ENCODE measurements at regions not wholly inside any gene's neighbourhood (a gene's known extent, or its start where the extent isn't known, plus 50 kb on each side); places are given as distances from the start of the nearest gene placed in this dataset.

DNA sequence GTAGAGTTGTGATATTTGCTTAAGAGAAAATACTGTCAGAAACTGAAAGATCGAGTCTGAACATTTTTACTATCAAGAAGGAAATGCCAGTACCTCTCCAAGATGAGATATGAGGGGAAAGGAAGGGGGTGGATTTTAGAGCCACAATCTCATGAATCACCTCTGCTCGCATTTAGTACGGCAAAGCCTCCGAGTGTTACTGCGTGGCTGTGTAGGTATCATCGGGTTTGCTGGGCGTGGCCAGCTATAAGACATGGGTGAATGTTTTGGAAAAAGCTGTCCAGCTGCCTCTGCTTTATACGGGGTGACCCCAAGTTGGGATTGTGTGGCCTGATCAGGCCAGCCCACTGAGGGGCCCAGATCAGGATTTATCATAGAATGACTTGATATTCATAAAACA, 826.4 kb downstream of the SOCS6 start:
- no peaks in the 10 kb centered on the region for H3K36me3 ChIP-seq (ENCODE audit: control insufficient read depth in 2 of 2, extremely low read depth in 1 of 2, insufficient read depth in 2 of 2, low read length in 2 of 2)
- TF ChIP-seq, protein P1, sequence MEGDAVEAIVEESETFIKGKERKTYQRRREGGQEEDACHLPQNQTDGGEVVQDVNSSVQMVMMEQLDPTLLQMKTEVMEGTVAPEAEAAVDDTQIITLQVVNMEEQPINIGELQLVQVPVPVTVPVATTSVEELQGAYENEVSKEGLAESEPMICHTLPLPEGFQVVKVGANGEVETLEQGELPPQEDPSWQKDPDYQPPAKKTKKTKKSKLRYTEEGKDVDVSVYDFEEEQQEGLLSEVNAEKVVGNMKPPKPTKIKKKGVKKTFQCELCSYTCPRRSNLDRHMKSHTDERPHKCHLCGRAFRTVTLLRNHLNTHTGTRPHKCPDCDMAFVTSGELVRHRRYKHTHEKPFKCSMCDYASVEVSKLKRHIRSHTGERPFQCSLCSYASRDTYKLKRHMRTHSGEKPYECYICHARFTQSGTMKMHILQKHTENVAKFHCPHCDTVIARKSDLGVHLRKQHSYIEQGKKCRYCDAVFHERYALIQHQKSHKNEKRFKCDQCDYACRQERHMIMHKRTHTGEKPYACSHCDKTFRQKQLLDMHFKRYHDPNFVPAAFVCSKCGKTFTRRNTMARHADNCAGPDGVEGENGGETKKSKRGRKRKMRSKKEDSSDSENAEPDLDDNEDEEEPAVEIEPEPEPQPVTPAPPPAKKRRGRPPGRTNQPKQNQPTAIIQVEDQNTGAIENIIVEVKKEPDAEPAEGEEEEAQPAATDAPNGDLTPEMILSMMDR (optimal IDR thresholded peaks at IDR 0.05 in 1 of 3, IDR thresholded peaks at IDR 0.05 in 1 of 3, conservative IDR thresholded peaks at IDR 0.05 in 1 of 3; ENCODE audit: extremely low read depth in 1 of 3, insufficient read depth in 2 of 3, low read length in 3 of 3), result no peak
- TF ChIP-seq EZH2 (IDR thresholded peaks at IDR 0.05; ENCODE audit: low read length), result no peak
- H3K4me1 ChIP-seq (ENCODE audit: control insufficient read depth, extremely low read depth, insufficient read depth, low read length), result no peaks in the 10 kb centered on the region
- no peak overlapping the region for H3K4me3 ChIP-seq (ENCODE audit: control insufficient read depth in 2 of 3, extremely low read depth in 1 of 3, insufficient read depth in 2 of 3, low read depth in 1 of 3, low read length in 3 of 3)
- H3K79me2 ChIP-seq (ENCODE audit: control insufficient read depth, insufficient read depth, low read length), result no peaks in the 10 kb centered on the region
- FAIRE-seq (no peak), DNase-seq (ENCODE audit: low read depth, low spot score) (no peak)
- no peak overlapping the region for H3K27ac ChIP-seq (ENCODE audit: control insufficient read depth, insufficient read depth, low read length)
- H3K9me1 ChIP-seq (ENCODE audit: control insufficient read depth, extremely low read depth, insufficient read depth, low read length), result no peaks in the 10 kb centered on the region
- dilution Hi-C loops (cut with MboI; ENCODE audit: extremely low pct_ligation_motif_present, low sequenced_read_pairs), result no loop called here
- no peak overlapping the region for H2AFZ ChIP-seq (ENCODE audit: control insufficient read depth, low read length)
- no peaks in the 10 kb centered on the region for H3K27me3 ChIP-seq (ENCODE audit: control insufficient read depth, extremely low read depth, insufficient read depth, low read length)
- H3K9ac ChIP-seq (ENCODE audit: control insufficient read depth, extremely low read depth, insufficient read depth, low read length), result no peak overlapping the region
- H3K9me3 ChIP-seq (ENCODE audit: control insufficient read depth, low read depth, low read length), result peaks cover 4% of the 10 kb centered on the region
- H4K20me1 ChIP-seq (ENCODE audit: control insufficient read depth, extremely low read depth, insufficient read depth, low read length), result no peaks in the 10 kb centered on the region
- no peak overlapping the region for H3K4me2 ChIP-seq (ENCODE audit: control insufficient read depth, extremely low read depth, insufficient read depth, low read depth, low read length)

DNA sequence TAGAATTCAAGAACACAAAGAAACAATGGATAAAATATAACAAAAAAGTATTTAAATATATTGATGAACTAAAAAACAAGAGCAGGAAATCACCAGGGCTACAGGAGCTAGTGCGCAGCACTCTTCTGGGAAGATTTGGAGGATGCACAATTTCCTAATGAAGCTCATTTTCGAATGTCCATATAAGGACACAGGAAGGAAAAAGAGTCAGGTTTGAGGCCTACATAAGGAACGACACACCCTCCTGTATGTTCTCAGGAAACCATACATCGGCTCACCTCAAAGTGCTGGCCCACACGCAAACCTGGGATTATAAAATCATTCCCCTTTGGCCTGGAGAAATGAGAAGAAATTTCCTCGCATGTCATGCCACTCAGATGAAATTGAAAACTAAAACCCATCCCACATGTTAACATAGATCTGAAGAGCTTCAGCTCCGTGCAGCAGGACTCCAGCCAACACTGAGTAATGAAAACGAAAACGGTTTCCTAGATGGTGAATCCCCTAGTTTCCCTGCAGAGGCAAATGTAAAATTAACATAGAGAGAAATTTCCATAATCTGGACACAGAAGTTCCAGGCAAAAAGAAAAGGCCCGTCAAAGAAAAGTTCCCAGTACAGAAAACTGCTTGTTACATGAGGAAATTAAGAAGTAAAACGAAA, 825.8 kb downstream of the SOCS6 start:
- FAIRE-seq, result no peak
- no peaks in the 10 kb centered on the region for H3K36me3 ChIP-seq (ENCODE audit: control insufficient read depth in 2 of 2, extremely low read depth in 1 of 2, insufficient read depth in 2 of 2, low read length in 2 of 2)
- H3K9ac ChIP-seq (ENCODE audit: control insufficient read depth, extremely low read depth, insufficient read depth, low read length), result no peak overlapping the region
- no peak overlapping the region for H3K4me3 ChIP-seq (ENCODE audit: control insufficient read depth in 2 of 3, extremely low read depth in 1 of 3, insufficient read depth in 2 of 3, low read depth in 1 of 3, low read length in 3 of 3)
- H2AFZ ChIP-seq (ENCODE audit: control insufficient read depth, low read length), result no peak overlapping the region
- dilution Hi-C loops (cut with MboI; ENCODE audit: extremely low pct_ligation_motif_present, low sequenced_read_pairs), result no loop called here
- H3K4me2 ChIP-seq (ENCODE audit: control insufficient read depth, extremely low read depth, insufficient read depth, low read depth, low read length), result no peak overlapping the region
- no peaks in the 10 kb centered on the region for H3K79me2 ChIP-seq (ENCODE audit: control insufficient read depth, insufficient read depth, low read length)
- H3K27ac ChIP-seq (ENCODE audit: control insufficient read depth, insufficient read depth, low read length), result no peak overlapping the region
- no peaks in the 10 kb centered on the region for H3K27me3 ChIP-seq (ENCODE audit: control insufficient read depth, extremely low read depth, insufficient read depth, low read length)
- no peaks in the 10 kb centered on the region for H4K20me1 ChIP-seq (ENCODE audit: control insufficient read depth, extremely low read depth, insufficient read depth, low read length)
- DNase-seq (ENCODE audit: low read depth, low spot score), result no peak
- H3K9me3 ChIP-seq (ENCODE audit: control insufficient read depth, low read depth, low read length), result peaks cover 4% of the 10 kb centered on the region
- H3K4me1 ChIP-seq (ENCODE audit: control insufficient read depth, extremely low read depth, insufficient read depth, low read length), result no peaks in the 10 kb centered on the region
- TF ChIP-seq, protein P1 (optimal IDR thresholded peaks at IDR 0.05 in 1 of 3, IDR thresholded peaks at IDR 0.05 in 1 of 3, conservative IDR thresholded peaks at IDR 0.05 in 1 of 3; ENCODE audit: extremely low read depth in 1 of 3, insufficient read depth in 2 of 3, low read length in 3 of 3), result no peak
- no peak for TF ChIP-seq EZH2 (IDR thresholded peaks at IDR 0.05; ENCODE audit: low read length)
- H3K9me1 ChIP-seq (ENCODE audit: control insufficient read depth, extremely low read depth, insufficient read depth, low read length), result no peaks in the 10 kb centered on the region
